HUES6 (cell line): ENCODE measurements at regions not wholly inside any gene's neighbourhood (a gene's known extent, or its start where the extent isn't known, plus 50 kb on each side); places are given as distances from the start of the nearest gene placed in this dataset.

ENCODE experiments used
- H3K27ac ChIP-seq: 2 replicates; pipeline ENCODE4 v1.7.0; 2013; ENCODE audit warnings: low read depth, mild to moderate bottlenecking, low read length, inconsistent platforms
- H3K27me3 ChIP-seq: 2 replicates; pipeline ENCODE4 v1.6.1; 2013; ENCODE audit warnings: low read length; ENCODE audit not compliant: control insufficient read depth, insufficient read depth
- H3K36me3 ChIP-seq: 2 replicates; pipeline ENCODE4 v1.6.1; 2013; ENCODE audit warnings: low read length; ENCODE audit not compliant: control insufficient read depth, insufficient read depth
- H3K4me1 ChIP-seq: 2 replicates; pipeline ENCODE4 v1.6.1; 2013; ENCODE audit warnings: low read length; ENCODE audit not compliant: control insufficient read depth, insufficient read depth
- H3K4me3 ChIP-seq: 2 replicates; pipeline ENCODE4 v1.5.1; 2013; ENCODE audit warnings: low read depth, low read length
- H3K9ac ChIP-seq: one replicate; pipeline ENCODE4 v1.6.1; 2013; ENCODE audit warnings: mild to moderate bottlenecking, low read length
- H3K9me3 ChIP-seq: 2 replicates; pipeline ENCODE4 v1.6.1; 2013; ENCODE audit warnings: low read depth, low read length; ENCODE audit not compliant: control insufficient read depth, insufficient read depth

- H3K36me3 ChIP-seq, result no peaks in the 10 kb centered on the region
- H3K9ac ChIP-seq, result no peak overlapping the region
- H3K9me3 ChIP-seq, result no peaks in the 10 kb centered on the region
- no peaks in the 10 kb centered on the region for H3K4me1 ChIP-seq
- H3K27me3 ChIP-seq, result no peaks in the 10 kb centered on the region
- H3K27ac ChIP-seq, result no peak overlapping the region
- no peak overlapping the region for H3K4me3 ChIP-seq
Measured at GRCh38 chr11:127440616-127441015, 440.0 kb upstream of the KIRREL3 start.

GRCh38 chr11:127425281-127425680, 424.7 kb upstream of the KIRREL3 start:
- no peak overlapping the region for H3K4me3 ChIP-seq
- no peaks in the 10 kb centered on the region for H3K9me3 ChIP-seq
- H3K36me3 ChIP-seq, result no peaks in the 10 kb centered on the region
- H3K27me3 ChIP-seq, result no peaks in the 10 kb centered on the region
- H3K9ac ChIP-seq, result no peak overlapping the region
- no peak overlapping the region for H3K27ac ChIP-seq
- no peaks in the 10 kb centered on the region for H3K4me1 ChIP-seq

- Histone ChIP-seq H3K27ac (no peak overlapping the region), H3K36me3 (no peaks in the 10 kb centered on the region), H3K9me3 (no peaks in the 10 kb centered on the region), H3K4me1 (no peaks in the 10 kb centered on the region), H3K27me3 (no peaks in the 10 kb centered on the region), H3K4me3 (no peak overlapping the region), H3K9ac (no peak overlapping the region)
Measured at GRCh38 chr11:127424661-127425060, 424.1 kb upstream of the KIRREL3 start.

GRCh38 chr11:127420139-127420538, 419.6 kb upstream of the KIRREL3 start:
- Histone ChIP-seq H3K36me3 (no peaks in the 10 kb centered on the region), H3K9ac (no peak overlapping the region), H3K27me3 (no peaks in the 10 kb centered on the region), H3K4me1 (no peaks in the 10 kb centered on the region), H3K4me3 (no peak overlapping the region), H3K9me3 (no peaks in the 10 kb centered on the region), H3K27ac (no peak overlapping the region)

GRCh38 chr11:127412722-127413380, 412.3 kb upstream of the KIRREL3 start:
- Histone ChIP-seq H3K36me3 (no peaks in the 10 kb centered on the region), H3K9ac (no peak overlapping the region), H3K27ac (no peak overlapping the region), H3K27me3 (no peaks in the 10 kb centered on the region), H3K9me3 (no peaks in the 10 kb centered on the region), H3K4me3 (no peak overlapping the region), H3K4me1 (0 out of 2 replicates have a peak, but pooled peaks cover 3% of the 10 kb centered on the region)

GRCh38 chr11:127412234-127412633, 411.7 kb upstream of the KIRREL3 start:
- Histone ChIP-seq H3K9ac (no peak overlapping the region), H3K4me1 (0 out of 2 replicates have a peak, but pooled peaks cover 3% of the 10 kb centered on the region), H3K36me3 (no peaks in the 10 kb centered on the region), H3K27ac (no peak overlapping the region), H3K9me3 (no peaks in the 10 kb centered on the region), H3K4me3 (no peak overlapping the region), H3K27me3 (no peaks in the 10 kb centered on the region)

- Histone ChIP-seq H3K27ac (no peak overlapping the region), H3K9me3 (no peaks in the 10 kb centered on the region), H3K36me3 (no peaks in the 10 kb centered on the region), H3K4me1 (0 out of 2 replicates have a peak, but pooled peaks cover 3% of the 10 kb centered on the region), H3K27me3 (no peaks in the 10 kb centered on the region), H3K4me3 (no peak overlapping the region), H3K9ac (no peak overlapping the region)
Measured at GRCh38 chr11:127411283-127411682, 410.7 kb upstream of the KIRREL3 start.

GRCh38 chr11:127395034-127395433, 394.5 kb upstream of the KIRREL3 start:
- no peak overlapping the region for H3K9ac ChIP-seq
- H3K9me3 ChIP-seq, result 0 out of 2 replicates have a peak, but pooled peaks cover 7% of the 10 kb centered on the region
- no peaks in the 10 kb centered on the region for H3K36me3 ChIP-seq
- no peak overlapping the region for H3K4me3 ChIP-seq
- H3K27ac ChIP-seq, result no peak overlapping the region
- peaks cover 12% of the 10 kb centered on the region for H3K4me1 ChIP-seq
- H3K27me3 ChIP-seq, result no peaks in the 10 kb centered on the region

- Histone ChIP-seq H3K9me3 (0 out of 2 replicates have a peak, but pooled peaks cover 7% of the 10 kb centered on the region), H3K27me3 (no peaks in the 10 kb centered on the region), H3K27ac (no peak overlapping the region), H3K4me1 (peaks cover 12% of the 10 kb centered on the region), H3K4me3 (no peak overlapping the region), H3K36me3 (no peaks in the 10 kb centered on the region), H3K9ac (no peak overlapping the region)
Measured at GRCh38 chr11:127393460-127393997, 393.0 kb upstream of the KIRREL3 start.

- no peak overlapping the region for H3K4me3 ChIP-seq
- no peak overlapping the region for H3K9ac ChIP-seq
- H3K9me3 ChIP-seq, result 0 out of 2 replicates have a peak, but pooled peaks cover 7% of the 10 kb centered on the region
- H3K27ac ChIP-seq, result no peak overlapping the region
- no peaks in the 10 kb centered on the region for H3K27me3 ChIP-seq
- no peaks in the 10 kb centered on the region for H3K36me3 ChIP-seq
- H3K4me1 ChIP-seq, result peaks cover 12% of the 10 kb centered on the region
Measured at GRCh38 chr11:127392575-127392974, 392.0 kb upstream of the KIRREL3 start.

- no peaks in the 10 kb centered on the region for H3K36me3 ChIP-seq
- no peaks in the 10 kb centered on the region for H3K9me3 ChIP-seq
- H3K4me3 ChIP-seq, result no peak overlapping the region
- H3K9ac ChIP-seq, result no peak overlapping the region
- peaks cover 12% of the 10 kb centered on the region for H3K4me1 ChIP-seq
- H3K27me3 ChIP-seq, result no peaks in the 10 kb centered on the region
- no peak overlapping the region for H3K27ac ChIP-seq
Measured at GRCh38 chr11:127390465-127390864, 389.9 kb upstream of the KIRREL3 start.
